CD4-positive, alpha-beta T cell treated with Interleukin-4 for 4 hours (primary cell): ENCODE measurements at regions not wholly inside any gene's neighbourhood (a gene's known extent, or its start where the extent isn't known, plus 50 kb on each side); places are given as distances from the start of the nearest gene placed in this dataset.

ENCODE experiments used
- DNase-seq: peaks from one replicate; pipeline ENCODE4 v3.0.0-alpha.2; 2020

- DNase-seq: no peak
Observed at GRCh38 chr22:49091451-49091850, 736.2 kb downstream of the BRD1 start.

GRCh38 chr22:49090853-49091135 lies 736.9 kb downstream of the BRD1 start:
- no peak for DNase-seq

- DNase-seq: no peak
Observed at GRCh38 chr22:49090061-49090852, 737.4 kb downstream of the BRD1 start.

- no peak for DNase-seq
Observed at GRCh38 chr22:49088801-49089791, 738.6 kb downstream of the BRD1 start.

GRCh38 chr22:49087716-49088601 lies 739.7 kb downstream of the BRD1 start:
- no peak for DNase-seq

- DNase-seq: no peak
Observed at GRCh38 chr22:49087198-49087597, 740.5 kb downstream of the BRD1 start.

- DNase-seq: no peak
Observed at GRCh38 chr22:49086606-49087157, 741.0 kb downstream of the BRD1 start.

- no peak for DNase-seq
Observed at GRCh38 chr22:49086181-49086580, 741.5 kb downstream of the BRD1 start.

GRCh38 chr22:49084206-49084605 lies 743.5 kb downstream of the BRD1 start:
- no peak for DNase-seq

- no peak for DNase-seq
Observed at GRCh38 chr22:49083607-49084006, 744.1 kb downstream of the BRD1 start.

- no peak for DNase-seq
Observed at GRCh38 chr22:49082451-49082850, 745.2 kb downstream of the BRD1 start.

GRCh38 chr22:49081926-49082325 lies 745.7 kb downstream of the BRD1 start:
- no peak for DNase-seq

GRCh38 chr22:49081261-49081666 lies 746.4 kb downstream of the BRD1 start:
- DNase-seq: no peak

- no peak for DNase-seq
Observed at GRCh38 chr22:49080631-49081030, 747.0 kb downstream of the BRD1 start.

GRCh38 chr22:49079743-49080500 lies 747.8 kb downstream of the BRD1 start:
- DNase-seq: no peak

GRCh38 chr22:49079027-49079725 lies 748.5 kb downstream of the BRD1 start:
- no peak for DNase-seq

- DNase-seq: no peak
Observed at GRCh38 chr22:49078076-49078710, 749.5 kb downstream of the BRD1 start.

- DNase-seq: no peak
Observed at GRCh38 chr22:49077586-49077985, 750.1 kb downstream of the BRD1 start.

- no peak for DNase-seq
Observed at GRCh38 chr22:49077036-49077393, 750.7 kb downstream of the BRD1 start.

- DNase-seq: no peak
Observed at GRCh38 chr22:49076300-49077035, 751.2 kb downstream of the BRD1 start.
